ENCODE measurements at regions not wholly inside any gene's neighbourhood (a gene's known extent, or its start where the extent isn't known, plus 50 kb on each side); places are given as distances from the start of the nearest gene placed in this dataset.

GRCh38 chr7:114835303-114835702, 86.6 kb upstream of the MDFIC start:
- no peaks in the 10 kb centered on the region for H4K20me1 ChIP-seq (ENCODE audit: insufficient read depth, low read length)
- no peaks in the 10 kb centered on the region for H3K4me1 ChIP-seq (ENCODE audit: insufficient read depth, low read length)
- no peaks in the 10 kb centered on the region for H3K9me3 ChIP-seq (ENCODE audit: insufficient read depth, low read length, severe bottlenecking)
- H3K36me3 ChIP-seq (ENCODE audit: insufficient read depth, low read length) = no peaks in the 10 kb centered on the region
- no peak for ATAC-seq (ENCODE audit: insufficient read depth, low read depth)
- DNase-seq = no peak
- H3K4me3 ChIP-seq (ENCODE audit: low read depth in 1 of 2, low read length in 2 of 2) = no peak overlapping the region
- H3K27ac ChIP-seq (ENCODE audit: low read length) = no peak overlapping the region
- H2AFZ ChIP-seq (ENCODE audit: low read depth, low read length) = no peak overlapping the region
- no peak overlapping the region for H3K4me2 ChIP-seq (ENCODE audit: insufficient read depth, low read length)
- no peak for TF ChIP-seq EZH2 (IDR thresholded peaks at IDR 0.05; ENCODE audit: borderline replicate concordance, low read depth, low read length, severe bottlenecking)
- TF ChIP-seq, protein P1, sequence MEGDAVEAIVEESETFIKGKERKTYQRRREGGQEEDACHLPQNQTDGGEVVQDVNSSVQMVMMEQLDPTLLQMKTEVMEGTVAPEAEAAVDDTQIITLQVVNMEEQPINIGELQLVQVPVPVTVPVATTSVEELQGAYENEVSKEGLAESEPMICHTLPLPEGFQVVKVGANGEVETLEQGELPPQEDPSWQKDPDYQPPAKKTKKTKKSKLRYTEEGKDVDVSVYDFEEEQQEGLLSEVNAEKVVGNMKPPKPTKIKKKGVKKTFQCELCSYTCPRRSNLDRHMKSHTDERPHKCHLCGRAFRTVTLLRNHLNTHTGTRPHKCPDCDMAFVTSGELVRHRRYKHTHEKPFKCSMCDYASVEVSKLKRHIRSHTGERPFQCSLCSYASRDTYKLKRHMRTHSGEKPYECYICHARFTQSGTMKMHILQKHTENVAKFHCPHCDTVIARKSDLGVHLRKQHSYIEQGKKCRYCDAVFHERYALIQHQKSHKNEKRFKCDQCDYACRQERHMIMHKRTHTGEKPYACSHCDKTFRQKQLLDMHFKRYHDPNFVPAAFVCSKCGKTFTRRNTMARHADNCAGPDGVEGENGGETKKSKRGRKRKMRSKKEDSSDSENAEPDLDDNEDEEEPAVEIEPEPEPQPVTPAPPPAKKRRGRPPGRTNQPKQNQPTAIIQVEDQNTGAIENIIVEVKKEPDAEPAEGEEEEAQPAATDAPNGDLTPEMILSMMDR (IDR thresholded peaks at IDR 0.05; ENCODE audit: borderline replicate concordance, extremely low read depth, low read length, poor library complexity, severe bottlenecking) = no peak
- no peaks in the 10 kb centered on the region for H3K79me2 ChIP-seq (ENCODE audit: insufficient read depth, low read length)
- H3K27me3 ChIP-seq (ENCODE audit: insufficient read depth, low read length, poor library complexity) = no peaks in the 10 kb centered on the region
- H3K9ac ChIP-seq (ENCODE audit: low read depth, low read length) = no peak overlapping the region

GRCh38 chr7:114835861-114836260, 86.0 kb upstream of the MDFIC start:
- no peaks in the 10 kb centered on the region for H3K27me3 ChIP-seq (ENCODE audit: insufficient read depth, low read length, poor library complexity)
- H4K20me1 ChIP-seq (ENCODE audit: insufficient read depth, low read length) = no peaks in the 10 kb centered on the region
- no peaks in the 10 kb centered on the region for H3K9me3 ChIP-seq (ENCODE audit: insufficient read depth, low read length, severe bottlenecking)
- H3K36me3 ChIP-seq (ENCODE audit: insufficient read depth, low read length) = no peaks in the 10 kb centered on the region
- H3K4me2 ChIP-seq (ENCODE audit: insufficient read depth, low read length) = no peak overlapping the region
- no peaks in the 10 kb centered on the region for H3K4me1 ChIP-seq (ENCODE audit: insufficient read depth, low read length)
- DNase-seq (no peak), ATAC-seq (ENCODE audit: insufficient read depth, low read depth) (no peak)
- H3K27ac ChIP-seq (ENCODE audit: low read length) = no peak overlapping the region
- no peak overlapping the region for H3K4me3 ChIP-seq (ENCODE audit: low read depth in 1 of 2, low read length in 2 of 2)
- H3K79me2 ChIP-seq (ENCODE audit: insufficient read depth, low read length) = no peaks in the 10 kb centered on the region
- no peak overlapping the region for H2AFZ ChIP-seq (ENCODE audit: low read depth, low read length)
- no peak for TF ChIP-seq EZH2 (IDR thresholded peaks at IDR 0.05; ENCODE audit: borderline replicate concordance, low read depth, low read length, severe bottlenecking)
- TF ChIP-seq, protein P1 (IDR thresholded peaks at IDR 0.05; ENCODE audit: borderline replicate concordance, extremely low read depth, low read length, poor library complexity, severe bottlenecking) = no peak
- no peak overlapping the region for H3K9ac ChIP-seq (ENCODE audit: low read depth, low read length)

DNA sequence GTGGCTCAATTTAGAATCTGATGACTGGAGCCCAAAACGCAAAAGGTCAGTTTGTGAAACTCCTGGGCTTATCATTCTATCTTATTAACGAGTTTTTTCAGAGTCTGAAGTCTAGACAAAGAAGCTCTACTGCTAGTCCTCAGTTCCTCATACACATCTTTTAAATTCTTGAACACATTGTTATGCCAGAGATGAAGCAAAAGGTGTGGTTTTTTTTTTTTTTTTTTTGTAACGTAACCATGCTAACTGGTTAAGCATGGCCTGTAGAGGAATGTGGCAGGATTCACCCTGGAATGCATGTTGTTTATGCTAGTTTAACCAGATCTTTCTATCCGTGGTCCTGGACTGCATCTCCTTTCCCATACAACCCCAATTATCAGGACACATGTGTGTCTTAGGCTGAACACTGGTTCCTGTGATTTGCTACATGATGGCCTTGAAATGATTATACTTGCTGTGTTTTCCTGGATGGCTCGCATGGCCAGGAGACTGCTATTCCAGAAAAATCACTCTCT, 79.3 kb upstream of the MDFIC start:
- H3K27ac ChIP-seq (ENCODE audit: low read length) = no peak overlapping the region
- no peaks in the 10 kb centered on the region for H3K9me3 ChIP-seq (ENCODE audit: insufficient read depth, low read length, severe bottlenecking)
- H3K36me3 ChIP-seq (ENCODE audit: insufficient read depth, low read length) = no peaks in the 10 kb centered on the region
- no peaks in the 10 kb centered on the region for H3K79me2 ChIP-seq (ENCODE audit: insufficient read depth, low read length)
- no peak for TF ChIP-seq EZH2 (IDR thresholded peaks at IDR 0.05; ENCODE audit: borderline replicate concordance, low read depth, low read length, severe bottlenecking)
- TF ChIP-seq, protein P1 (IDR thresholded peaks at IDR 0.05; ENCODE audit: borderline replicate concordance, extremely low read depth, low read length, poor library complexity, severe bottlenecking) = no peak
- no peak overlapping the region for H3K4me2 ChIP-seq (ENCODE audit: insufficient read depth, low read length)
- ATAC-seq (ENCODE audit: insufficient read depth, low read depth) (no peak), DNase-seq (no peak)
- no peak overlapping the region for H3K9ac ChIP-seq (ENCODE audit: low read depth, low read length)
- H3K27me3 ChIP-seq (ENCODE audit: insufficient read depth, low read length, poor library complexity) = no peaks in the 10 kb centered on the region
- H3K4me1 ChIP-seq (ENCODE audit: insufficient read depth, low read length) = no peaks in the 10 kb centered on the region
- no peaks in the 10 kb centered on the region for H4K20me1 ChIP-seq (ENCODE audit: insufficient read depth, low read length)
- H2AFZ ChIP-seq (ENCODE audit: low read depth, low read length) = no peak overlapping the region
- H3K4me3 ChIP-seq (ENCODE audit: low read depth in 1 of 2, low read length in 2 of 2) = no peak overlapping the region

DNA sequence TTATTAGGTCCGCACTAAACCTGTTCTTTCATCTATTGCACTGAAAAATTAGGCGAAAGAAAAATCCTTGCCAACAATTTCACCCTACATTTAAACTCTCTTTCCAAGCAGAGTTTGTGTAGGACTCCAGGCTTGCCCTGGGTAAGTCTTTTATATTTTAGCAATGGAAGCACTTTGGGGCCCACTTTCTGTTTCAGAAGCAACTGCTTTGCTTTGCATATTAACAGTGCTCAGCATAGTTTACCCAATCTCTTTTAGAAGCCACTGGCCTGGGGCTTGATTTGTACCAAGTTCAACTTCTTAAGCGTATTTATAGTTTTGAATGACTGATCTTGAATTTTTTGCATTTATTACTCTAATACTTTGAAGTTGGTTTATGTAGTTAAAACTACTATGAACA, 78.8 kb upstream of the MDFIC start:
- Histone ChIP-seq H3K27me3 (ENCODE audit: insufficient read depth, low read length, poor library complexity) (no peaks in the 10 kb centered on the region), H3K27ac (ENCODE audit: low read length) (no peak overlapping the region), H4K20me1 (ENCODE audit: insufficient read depth, low read length) (no peaks in the 10 kb centered on the region), H2AFZ (ENCODE audit: low read depth, low read length) (no peak overlapping the region), H3K79me2 (ENCODE audit: insufficient read depth, low read length) (no peaks in the 10 kb centered on the region), H3K36me3 (ENCODE audit: insufficient read depth, low read length) (no peaks in the 10 kb centered on the region), H3K4me3 (ENCODE audit: low read depth in 1 of 2, low read length in 2 of 2) (no peak overlapping the region), H3K9ac (ENCODE audit: low read depth, low read length) (no peak overlapping the region), H3K9me3 (ENCODE audit: insufficient read depth, low read length, severe bottlenecking) (no peaks in the 10 kb centered on the region), H3K4me1 (ENCODE audit: insufficient read depth, low read length) (no peaks in the 10 kb centered on the region), H3K4me2 (ENCODE audit: insufficient read depth, low read length) (no peak overlapping the region)
- TF ChIP-seq EZH2 (IDR thresholded peaks at IDR 0.05; ENCODE audit: borderline replicate concordance, low read depth, low read length, severe bottlenecking) = no peak
- TF ChIP-seq, protein P1 (IDR thresholded peaks at IDR 0.05; ENCODE audit: borderline replicate concordance, extremely low read depth, low read length, poor library complexity, severe bottlenecking) = no peak
- ATAC-seq (ENCODE audit: insufficient read depth, low read depth) (no peak), DNase-seq (no peak)

Data from DND-41 (cell line).